Stomach smooth muscle (tissue), 2 donors: ENCODE measurements at regions not wholly inside any gene's neighbourhood (a gene's known extent, or its start where the extent isn't known, plus 50 kb on each side); places are given as distances from the start of the nearest gene placed in this dataset.

Source experiments
- H3K27ac ChIP-seq: one replicate; pipeline ENCODE4 v1.7.0; 2013; ENCODE audit warnings: mild to moderate bottlenecking, low read length, inconsistent platforms
- H3K27me3 ChIP-seq, 2 donors: one replicate each; pipeline ENCODE4 v1.7.0; 2013; ENCODE audit warnings: low read length in 2 of 2; ENCODE audit not compliant: insufficient read depth in 2 of 2, control insufficient read depth in 1 of 2
- H3K36me3 ChIP-seq, 2 donors: one replicate each; pipeline ENCODE4 v1.7.0; 2013; ENCODE audit warnings: low read length in 2 of 2; ENCODE audit not compliant: control insufficient read depth in 2 of 2, insufficient read depth in 2 of 2
- H3K4me1 ChIP-seq: one replicate; pipeline ENCODE4 v1.7.0; 2013; ENCODE audit warnings: low read length; ENCODE audit not compliant: control insufficient read depth, insufficient read depth
- H3K4me3 ChIP-seq, 2 donors: one replicate each; pipeline ENCODE4 v1.7.0; 2013; ENCODE audit warnings: low read length in 2 of 2
- H3K9ac ChIP-seq, 2 donors: one replicate each; pipeline ENCODE4 v1.7.0; 2013; ENCODE audit warnings: low read length in 2 of 2, mild to moderate bottlenecking in 1 of 2
- H3K9me3 ChIP-seq, 2 donors: one replicate each; pipeline ENCODE4 v1.7.0; 2013; ENCODE audit warnings: low read length in 2 of 2; ENCODE audit not compliant: control insufficient read depth in 2 of 2
- donor health status: healthy.
- donor health status: Pancreatic carcinoma.

DNA sequence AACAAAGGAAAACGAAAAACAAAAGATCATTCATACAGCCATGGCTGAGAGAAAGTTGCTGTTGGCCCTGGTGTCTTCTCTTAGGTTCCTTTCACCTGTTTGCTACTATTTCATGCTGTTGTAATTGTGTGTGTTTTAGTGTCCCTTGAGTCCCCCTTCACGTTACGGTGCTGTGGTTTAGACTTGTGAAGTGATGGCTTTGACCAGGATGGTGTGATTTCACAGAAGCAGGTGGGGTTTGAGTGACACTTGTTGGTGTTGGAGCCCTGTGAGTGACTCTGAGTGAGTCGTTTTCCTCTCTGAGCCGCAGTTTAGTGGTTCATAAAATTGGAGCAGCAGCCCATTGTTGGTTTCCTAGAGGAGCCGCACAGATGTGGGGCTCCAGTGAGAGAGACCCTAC is 635.4 kb downstream of the VRK1 start:
- H3K36me3 ChIP-seq, result no peaks in the 10 kb centered on the region
- peaks cover 0 to 2% of the 10 kb centered on the region in 2 donors for H3K9me3 ChIP-seq
- H3K27me3 ChIP-seq, result no peaks in the 10 kb centered on the region
- no peak overlapping the region for H3K9ac ChIP-seq
- H3K4me3 ChIP-seq, result no peak overlapping the region
- H3K27ac ChIP-seq, result no peak overlapping the region
- no peaks in the 10 kb centered on the region for H3K4me1 ChIP-seq

DNA sequence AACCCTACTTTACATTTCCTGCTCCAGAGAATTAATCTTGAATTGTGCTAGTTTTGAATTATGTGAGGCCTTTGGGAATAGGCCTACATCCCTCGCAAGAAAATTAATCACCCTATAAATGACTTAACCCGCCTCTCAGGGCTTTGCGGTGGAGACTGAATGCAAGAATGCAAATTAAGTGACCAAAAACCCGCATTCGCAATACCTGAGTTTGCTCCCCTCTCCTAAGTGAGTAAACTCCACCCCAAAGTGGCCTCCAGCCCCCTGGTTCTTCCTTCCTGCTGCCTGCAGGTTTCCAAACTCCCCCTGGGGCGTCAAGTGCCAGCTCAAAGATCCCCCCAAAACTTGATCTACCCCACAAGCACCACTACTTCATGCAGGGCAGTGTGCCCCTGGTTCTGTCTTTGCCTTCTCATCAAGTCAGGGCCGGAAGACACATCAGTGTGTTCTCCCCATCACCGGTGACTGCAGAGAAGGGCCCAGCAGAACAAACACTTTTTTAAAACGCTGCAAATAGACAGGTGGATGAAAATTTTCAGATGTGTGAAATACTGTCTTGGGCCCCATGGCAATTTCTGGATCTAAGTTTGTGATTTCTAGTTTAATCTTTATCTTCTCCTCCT is 644.7 kb downstream of the VRK1 start:
- Histone ChIP-seq H3K36me3 (no peaks in the 10 kb centered on the region), H3K4me3 (no peak overlapping the region), H3K4me1 (no peaks in the 10 kb centered on the region), H3K27me3 (no peaks in the 10 kb centered on the region), H3K9me3 (peaks cover 0 to 4% of the 10 kb centered on the region in 2 donors), H3K27ac (no peak overlapping the region), H3K9ac (no peak overlapping the region)

DNA sequence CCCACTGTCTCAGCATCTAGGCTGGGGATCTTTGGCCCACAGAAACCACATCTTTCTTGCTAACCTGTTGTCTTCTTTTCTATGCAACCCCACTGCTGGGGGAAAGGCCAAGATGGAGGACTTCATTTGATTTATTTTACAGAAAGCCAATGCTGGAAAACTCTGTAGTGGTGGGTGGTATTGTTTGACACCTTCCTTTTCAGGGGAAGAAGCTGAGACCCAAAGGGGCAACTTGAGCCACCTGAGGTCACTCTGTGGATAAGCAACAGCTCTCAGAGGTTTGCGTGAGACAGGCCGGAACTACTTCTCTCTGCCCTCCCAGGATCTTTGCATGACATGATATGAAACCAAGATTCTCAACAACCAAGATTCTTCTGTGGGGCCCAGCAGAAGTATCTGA is 645.2 kb downstream of the VRK1 start:
- Histone ChIP-seq H3K9ac (no peak overlapping the region), H3K27me3 (no peaks in the 10 kb centered on the region), H3K36me3 (no peaks in the 10 kb centered on the region), H3K27ac (no peak overlapping the region), H3K4me1 (no peaks in the 10 kb centered on the region), H3K4me3 (no peak overlapping the region), H3K9me3 (peaks cover 0 to 4% of the 10 kb centered on the region in 2 donors)

- H3K4me3 ChIP-seq, result no peak overlapping the region
- H3K4me1 ChIP-seq, result no peaks in the 10 kb centered on the region
- H3K9me3 ChIP-seq, result peaks cover 0 to 2% of the 10 kb centered on the region in 2 donors
- H3K36me3 ChIP-seq, result no peaks in the 10 kb centered on the region
- H3K27ac ChIP-seq, result no peak overlapping the region
- no peak overlapping the region for H3K9ac ChIP-seq
- H3K27me3 ChIP-seq, result no peaks in the 10 kb centered on the region
These were observed 646.2 kb downstream of the VRK1 start for GRCh38 chr14:97443412-97443811.

DNA sequence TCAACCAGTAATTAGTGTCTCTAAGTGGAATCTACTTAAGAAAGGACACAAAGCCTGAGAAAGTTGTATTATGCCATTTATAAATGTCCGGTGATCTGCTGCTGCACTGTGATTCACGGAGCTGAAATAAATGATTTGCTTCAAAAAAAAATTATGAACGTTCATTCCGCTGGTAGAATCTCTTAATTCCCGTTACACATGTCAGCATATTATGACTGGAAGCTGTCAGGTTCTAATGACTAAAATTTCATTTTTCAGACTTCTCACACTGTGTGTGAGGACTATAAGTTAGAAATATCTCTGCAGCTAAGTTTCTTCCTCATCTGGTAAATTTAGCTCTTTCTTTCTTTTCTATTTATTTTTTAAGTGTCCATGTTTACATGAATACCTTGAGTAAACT is 647.1 kb downstream of the VRK1 start:
- Histone ChIP-seq H3K27me3 (no peaks in the 10 kb centered on the region), H3K36me3 (no peaks in the 10 kb centered on the region), H3K9ac (no peak overlapping the region), H3K4me1 (no peaks in the 10 kb centered on the region), H3K27ac (no peak overlapping the region), H3K9me3 (no peaks in the 10 kb centered on the region), H3K4me3 (no peak overlapping the region)

DNA sequence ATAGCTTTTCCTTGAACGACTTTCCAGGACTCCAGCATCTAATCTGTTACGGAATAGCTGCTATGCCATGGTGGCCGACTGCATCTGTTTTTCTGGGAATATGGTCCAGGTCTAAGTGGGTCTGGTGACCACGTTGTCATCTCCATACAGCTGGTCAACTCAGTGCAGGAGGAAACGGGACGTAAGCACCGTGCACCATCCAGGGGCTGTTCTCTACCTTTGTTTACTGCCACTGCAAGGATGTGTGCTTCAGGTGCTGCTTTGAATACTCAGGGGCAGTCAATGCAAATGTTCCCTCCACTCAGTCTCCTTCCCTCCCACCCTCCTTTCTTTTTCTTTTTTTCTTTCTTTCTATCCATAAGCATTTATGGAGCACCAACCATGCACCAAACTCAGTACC is 648.2 kb downstream of the VRK1 start:
- H3K36me3 ChIP-seq, result no peaks in the 10 kb centered on the region
- H3K27me3 ChIP-seq, result no peaks in the 10 kb centered on the region
- H3K4me3 ChIP-seq, result no peak overlapping the region
- H3K9ac ChIP-seq, result no peak overlapping the region
- H3K27ac ChIP-seq, result no peak overlapping the region
- H3K9me3 ChIP-seq, result no peaks in the 10 kb centered on the region
- no peaks in the 10 kb centered on the region for H3K4me1 ChIP-seq

- H3K27ac ChIP-seq, result no peak overlapping the region
- no peaks in the 10 kb centered on the region for H3K9me3 ChIP-seq
- no peaks in the 10 kb centered on the region for H3K36me3 ChIP-seq
- H3K4me1 ChIP-seq, result no peaks in the 10 kb centered on the region
- no peaks in the 10 kb centered on the region for H3K27me3 ChIP-seq
- H3K9ac ChIP-seq, result no peak overlapping the region
- H3K4me3 ChIP-seq, result no peak overlapping the region
These were observed 648.9 kb downstream of the VRK1 start for GRCh38 chr14:97446087-97446486.

GRCh38 chr14:97452314-97452713 is 655.1 kb downstream of the VRK1 start:
- peaks cover 0 to 4% of the 10 kb centered on the region in 2 donors for H3K27me3 ChIP-seq
- H3K4me3 ChIP-seq, result no peak overlapping the region
- no peak overlapping the region for H3K9ac ChIP-seq
- peaks cover 0 to 5% of the 10 kb centered on the region in 2 donors for H3K9me3 ChIP-seq
- H3K27ac ChIP-seq, result no peak overlapping the region
- no peaks in the 10 kb centered on the region for H3K36me3 ChIP-seq
- no peaks in the 10 kb centered on the region for H3K4me1 ChIP-seq

DNA sequence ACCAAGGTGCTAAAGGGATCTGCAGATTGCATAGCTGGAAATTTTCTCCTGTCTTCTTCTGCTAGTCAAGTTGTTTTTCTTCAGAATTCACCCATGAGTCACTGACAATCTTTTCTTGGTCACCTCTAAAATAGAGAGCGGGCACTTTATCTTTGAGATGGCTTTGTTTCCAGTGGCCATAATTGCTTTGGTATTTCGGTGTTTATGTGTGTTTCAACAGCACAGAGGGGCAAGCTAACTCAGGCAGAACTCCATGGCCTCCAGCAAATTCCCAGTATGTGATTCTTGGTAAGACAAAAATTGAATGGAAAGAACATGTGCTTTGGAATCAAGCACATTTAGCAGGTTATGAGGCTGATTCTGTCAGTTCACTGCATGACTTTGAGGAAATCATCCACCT is 656.8 kb downstream of the VRK1 start:
- Histone ChIP-seq H3K27me3 (peaks cover 4 to 7% of the 10 kb centered on the region in 2 donors), H3K9me3 (peaks cover 0 to 5% of the 10 kb centered on the region in 2 donors), H3K36me3 (no peaks in the 10 kb centered on the region), H3K4me1 (no peaks in the 10 kb centered on the region), H3K9ac (no peak overlapping the region), H3K27ac (no peak overlapping the region), H3K4me3 (no peak overlapping the region)

DNA sequence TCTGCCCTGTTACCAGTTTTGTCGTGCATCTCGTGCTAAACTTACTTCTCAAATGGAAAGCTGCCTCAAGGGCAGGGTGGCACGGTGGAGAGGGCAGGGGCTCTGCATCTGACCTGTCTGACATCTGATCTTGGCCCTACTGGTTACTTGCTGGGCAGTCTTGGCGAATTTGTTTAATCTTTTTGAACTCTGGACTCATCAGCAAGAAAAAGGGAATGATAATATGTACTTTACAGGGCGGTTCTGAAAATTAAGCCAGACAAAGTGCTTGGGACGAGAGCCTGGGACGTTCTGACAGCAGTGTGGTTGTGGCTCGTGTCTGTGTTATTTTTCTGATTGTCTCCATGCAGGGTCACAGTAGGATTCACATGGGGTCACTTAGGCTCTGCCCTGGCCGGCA is 659.3 kb downstream of the VRK1 start:
- peaks cover 4 to 11% of the 10 kb centered on the region in 2 donors for H3K27me3 ChIP-seq
- no peak overlapping the region for H3K9ac ChIP-seq
- no peak overlapping the region for H3K27ac ChIP-seq
- H3K36me3 ChIP-seq, result no peaks in the 10 kb centered on the region
- H3K4me1 ChIP-seq, result no peaks in the 10 kb centered on the region
- H3K9me3 ChIP-seq, result peaks cover 0 to 5% of the 10 kb centered on the region in 2 donors
- no peak overlapping the region for H3K4me3 ChIP-seq

- Histone ChIP-seq H3K4me3 (no peak overlapping the region), H3K9me3 (peaks cover 4 to 10% of the 10 kb centered on the region in 2 donors), H3K36me3 (no peaks in the 10 kb centered on the region), H3K27ac (no peak overlapping the region), H3K27me3 (peaks cover 4 to 11% of the 10 kb centered on the region in 2 donors), H3K4me1 (no peaks in the 10 kb centered on the region), H3K9ac (no peak overlapping the region)
These were observed 659.8 kb downstream of the VRK1 start for GRCh38 chr14:97456958-97457357.
